Smooth muscle cell (in vitro differentiated cells): ENCODE measurements at regions not wholly inside any gene's neighbourhood (a gene's known extent, or its start where the extent isn't known, plus 50 kb on each side); places are given as distances from the start of the nearest gene placed in this dataset.
"Not testable (repeated sequence)": the region's sequence is repeated elsewhere in the genome, so short reads cannot be mapped to it uniquely, and the experiment has no call there.

Source experiments
- DNase-seq: peaks from one replicate; lab custom pipeline; 2025; ENCODE audit not compliant: unreplicated experiment; lab: John Stamatoyannopoulos, UW
- H2AFZ ChIP-seq: fragments of 200-600 bp; sonication (generic); 2 replicates; pipeline ENCODE4 v1.6.0; 2016; ENCODE audit warnings: antibody characterized with exemption, low read depth, mild to moderate bottlenecking
- H3F3A ChIP-seq: fragments of 200-600 bp; sonication (generic); 2 replicates; pipeline ENCODE4 v1.6.0; 2017; ENCODE audit warnings: antibody characterized with exemption, low read depth
- H3K27ac ChIP-seq: fragments of 200-600 bp; sonication (generic); 2 replicates; pipeline ENCODE4 v1.5.1; 2016; ENCODE audit warnings: low read depth, mild to moderate bottlenecking
- H3K27me3 ChIP-seq: fragments of 200-600 bp; sonication (generic); 2 replicates; pipeline ENCODE4 v1.6.1; 2016; ENCODE audit warnings: low read depth, mild to moderate bottlenecking
- H3K36me3 ChIP-seq: fragments of 200-600 bp; sonication (generic); 2 replicates; pipeline ENCODE4 v1.5.1; 2016; ENCODE audit warnings: low read depth
- H3K4me1 ChIP-seq: fragments of 200-600 bp; sonication (generic); 2 replicates; pipeline ENCODE4 v1.5.1; 2016; ENCODE audit warnings: low read depth
- H3K4me2 ChIP-seq: fragments of 200-600 bp; sonication (generic); 2 replicates; pipeline ENCODE4 v1.6.0; 2016; ENCODE audit warnings: mild to moderate bottlenecking
- H3K4me3 ChIP-seq: fragments of 200-600 bp; sonication (generic); 2 replicates; pipeline ENCODE4 v1.5.1; 2016; ENCODE audit warnings: mild to moderate bottlenecking
- H3K79me2 ChIP-seq: fragments of 200-600 bp; sonication (generic); 2 replicates; pipeline ENCODE4 v1.6.0; 2016; ENCODE audit warnings: low read depth, mild to moderate bottlenecking
- H3K9ac ChIP-seq: fragments of 200-600 bp; sonication (generic); 2 replicates; pipeline ENCODE4 v1.6.0; 2016; ENCODE audit warnings: low read depth
- H3K9me3 ChIP-seq: fragments of 200-600 bp; sonication (generic); replicated peaks from 2 replicates; pipeline ENCODE4 v1.5.1; 2016; ENCODE audit warnings: low read depth
- H4K20me1 ChIP-seq: fragments of 200-600 bp; sonication (generic); 2 replicates; pipeline ENCODE4 v1.6.0; 2016; ENCODE audit warnings: low read depth
- WGBS: methylation state at CpG from one replicate; pipeline ENCODE4 v1.1.7; 2016; ENCODE audit warnings: low lambda C conversion rate; 5-methylcytosine and 5-hydroxymethylcytosine counted together
- TF ChIP-seq, protein P1 (sequence below): fragments of 200-600 bp; sonication (generic); IDR thresholded peaks from 2 replicates; pipeline ENCODE4 v1.5.1; 2017; ENCODE audit warnings: borderline replicate concordance, mild to moderate bottlenecking, antibody characterized with exemption; ENCODE audit not compliant: insufficient read depth, poor library complexity, severe bottlenecking

DNA sequence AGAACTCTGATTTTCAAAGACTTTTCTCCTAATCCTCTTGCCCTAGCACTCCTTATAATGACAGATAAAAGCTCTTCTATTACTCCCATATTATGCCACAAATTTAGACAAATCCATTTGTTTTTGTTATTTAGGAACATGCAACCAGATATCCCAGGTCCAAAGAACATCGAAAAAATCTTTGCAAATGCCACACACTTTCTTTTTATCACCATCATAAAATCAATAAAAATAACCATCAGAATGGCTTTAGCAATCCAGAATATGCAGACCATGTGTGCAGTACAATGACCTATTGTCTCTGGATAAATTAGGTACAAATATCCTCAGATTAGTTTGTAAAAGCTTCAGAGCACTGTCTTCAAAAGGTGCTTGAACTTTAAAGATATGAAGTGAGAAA, 376.2 kb upstream of the TCF4 start:
- H3F3A ChIP-seq: no peaks in the 10 kb centered on the region
- H3K9ac ChIP-seq: no peak overlapping the region
- no peaks in the 10 kb centered on the region for H3K36me3 ChIP-seq
- DNase-seq: no peak
- H3K27ac ChIP-seq: no peak overlapping the region
- 89% methylated on average over 1 of the region's 1 CpG for WGBS
- no peaks in the 10 kb centered on the region for H3K9me3 ChIP-seq
- peaks cover 6% of the 10 kb centered on the region for H3K4me1 ChIP-seq
- no peaks in the 10 kb centered on the region for H3K79me2 ChIP-seq
- TF ChIP-seq, protein P1, sequence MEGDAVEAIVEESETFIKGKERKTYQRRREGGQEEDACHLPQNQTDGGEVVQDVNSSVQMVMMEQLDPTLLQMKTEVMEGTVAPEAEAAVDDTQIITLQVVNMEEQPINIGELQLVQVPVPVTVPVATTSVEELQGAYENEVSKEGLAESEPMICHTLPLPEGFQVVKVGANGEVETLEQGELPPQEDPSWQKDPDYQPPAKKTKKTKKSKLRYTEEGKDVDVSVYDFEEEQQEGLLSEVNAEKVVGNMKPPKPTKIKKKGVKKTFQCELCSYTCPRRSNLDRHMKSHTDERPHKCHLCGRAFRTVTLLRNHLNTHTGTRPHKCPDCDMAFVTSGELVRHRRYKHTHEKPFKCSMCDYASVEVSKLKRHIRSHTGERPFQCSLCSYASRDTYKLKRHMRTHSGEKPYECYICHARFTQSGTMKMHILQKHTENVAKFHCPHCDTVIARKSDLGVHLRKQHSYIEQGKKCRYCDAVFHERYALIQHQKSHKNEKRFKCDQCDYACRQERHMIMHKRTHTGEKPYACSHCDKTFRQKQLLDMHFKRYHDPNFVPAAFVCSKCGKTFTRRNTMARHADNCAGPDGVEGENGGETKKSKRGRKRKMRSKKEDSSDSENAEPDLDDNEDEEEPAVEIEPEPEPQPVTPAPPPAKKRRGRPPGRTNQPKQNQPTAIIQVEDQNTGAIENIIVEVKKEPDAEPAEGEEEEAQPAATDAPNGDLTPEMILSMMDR: no peak
- H2AFZ ChIP-seq: no peak overlapping the region
- no peak overlapping the region for H3K4me3 ChIP-seq
- no peaks in the 10 kb centered on the region for H4K20me1 ChIP-seq
- H3K27me3 ChIP-seq: no peaks in the 10 kb centered on the region
- no peak overlapping the region for H3K4me2 ChIP-seq

DNA sequence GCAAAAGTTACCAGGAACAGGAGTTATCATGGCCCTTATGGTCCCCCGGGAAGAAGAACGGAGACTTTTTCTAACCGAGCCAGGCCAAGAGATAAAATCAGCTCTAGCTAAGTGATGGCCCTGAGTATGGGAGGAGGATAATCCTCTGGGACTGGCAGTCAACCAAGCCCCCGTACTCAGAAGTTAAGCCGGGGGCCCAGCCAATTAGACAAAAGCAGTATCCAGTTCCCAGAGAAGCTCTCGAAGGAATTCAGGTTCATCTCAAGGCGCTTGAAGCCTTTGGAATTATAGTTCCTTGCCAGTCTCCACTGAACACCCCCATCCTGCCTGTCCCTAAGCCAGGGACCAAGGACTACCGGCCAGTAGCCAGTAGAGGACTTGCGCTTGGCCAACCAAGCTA, 365.3 kb upstream of the TCF4 start:
- Histone ChIP-seq H3K4me3 (no peak overlapping the region), H4K20me1 (no peaks in the 10 kb centered on the region), H3F3A (no peaks in the 10 kb centered on the region), H3K36me3 (no peaks in the 10 kb centered on the region), H3K27ac (no peak overlapping the region), H3K4me1 (no peaks in the 10 kb centered on the region), H3K27me3 (no peaks in the 10 kb centered on the region), H3K9ac (no peak overlapping the region), H3K4me2 (no peak overlapping the region), H2AFZ (no peak overlapping the region), H3K9me3 (no peaks in the 10 kb centered on the region), H3K79me2 (no peaks in the 10 kb centered on the region)
- DNase-seq: no peak
- 66% methylated on average over 9 of the region's 9 CpGs for WGBS
- TF ChIP-seq, protein P1: no peak

DNA sequence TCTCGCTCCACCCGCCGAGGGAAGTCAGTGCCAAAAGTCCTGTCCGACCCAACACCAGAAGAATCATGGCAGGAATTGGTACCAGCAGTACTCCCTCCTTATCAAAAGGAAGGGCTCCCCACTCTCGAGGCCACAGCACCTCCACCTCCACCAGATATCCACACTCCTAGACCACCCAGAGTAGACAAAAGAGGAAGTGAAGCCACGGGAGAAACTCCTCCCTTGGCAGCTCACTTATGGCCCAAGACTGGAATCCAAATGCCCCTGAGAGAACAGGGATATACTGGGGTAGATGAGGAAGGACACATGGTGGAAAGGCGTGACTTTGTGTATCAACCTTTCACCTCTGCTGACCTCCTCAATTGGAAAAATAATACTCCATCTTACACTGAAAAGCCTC, 363.7 kb upstream of the TCF4 start:
- H2AFZ ChIP-seq, H3K9me3 ChIP-seq, H4K20me1 ChIP-seq, H3K36me3 ChIP-seq, H3K79me2 ChIP-seq, H3K27me3 ChIP-seq, H3K4me3 ChIP-seq, DNase-seq, H3K4me2 ChIP-seq, H3K27ac ChIP-seq, H3K9ac ChIP-seq, H3K4me1 ChIP-seq, H3F3A ChIP-seq: not testable (repeated sequence)
- WGBS: 96% methylated on average over 7 of the region's 7 CpGs

DNA sequence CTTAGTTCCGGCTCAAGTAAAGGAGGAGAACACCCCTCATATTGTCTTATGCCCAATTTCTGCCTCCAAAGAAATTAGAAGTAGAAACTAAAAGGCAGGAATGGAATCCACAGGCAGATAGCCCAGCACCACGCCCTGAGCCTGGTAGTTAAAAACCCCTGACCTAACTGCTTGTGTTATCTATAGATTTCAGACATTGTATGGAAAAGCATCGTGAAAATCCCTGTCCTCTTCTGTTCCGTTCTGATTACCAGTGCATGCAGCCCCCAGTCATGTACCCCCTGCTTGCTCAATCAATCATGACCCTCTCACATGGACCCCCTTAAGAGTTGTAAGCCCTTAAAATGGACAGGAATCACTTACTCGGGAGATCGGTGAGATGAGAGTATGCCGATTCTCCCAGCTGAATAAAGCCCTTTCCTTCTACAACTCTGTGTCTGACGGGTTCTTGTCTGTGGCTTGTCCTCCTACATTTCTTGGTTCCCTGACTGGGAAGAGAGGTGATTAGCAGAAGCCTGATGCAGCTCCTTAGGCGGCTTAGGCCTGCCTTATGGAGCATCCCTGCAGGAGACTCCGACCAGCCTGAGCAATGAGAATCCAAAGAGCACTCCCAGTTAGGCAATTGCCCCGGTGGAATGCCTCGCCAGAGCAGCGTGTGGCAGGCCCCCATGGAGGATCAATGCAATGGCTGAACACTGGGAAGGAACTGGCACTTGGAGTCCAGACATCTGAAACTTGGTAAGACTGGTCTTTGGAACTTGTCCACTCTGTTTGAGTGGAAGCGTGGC, 362.6 kb upstream of the TCF4 start:
- 90% methylated on average over 14 of the region's 14 CpGs for WGBS
- no peak overlapping the region for H3K9ac ChIP-seq
- no peak for DNase-seq
- H4K20me1 ChIP-seq: no peaks in the 10 kb centered on the region
- no peak overlapping the region for H2AFZ ChIP-seq
- H3K36me3 ChIP-seq: no peaks in the 10 kb centered on the region
- H3F3A ChIP-seq: no peaks in the 10 kb centered on the region
- TF ChIP-seq, protein P1: no peak
- H3K27ac ChIP-seq: no peak overlapping the region
- no peak overlapping the region for H3K4me2 ChIP-seq
- H3K27me3 ChIP-seq: no peaks in the 10 kb centered on the region
- H3K9me3 ChIP-seq: no peaks in the 10 kb centered on the region
- H3K4me3 ChIP-seq: no peak overlapping the region
- H3K79me2 ChIP-seq: no peaks in the 10 kb centered on the region
- no peaks in the 10 kb centered on the region for H3K4me1 ChIP-seq
